ENCODE measurements at regions not wholly inside any gene's neighbourhood (a gene's known extent, or its start where the extent isn't known, plus 50 kb on each side); places are given as distances from the start of the nearest gene placed in this dataset.

DNA sequence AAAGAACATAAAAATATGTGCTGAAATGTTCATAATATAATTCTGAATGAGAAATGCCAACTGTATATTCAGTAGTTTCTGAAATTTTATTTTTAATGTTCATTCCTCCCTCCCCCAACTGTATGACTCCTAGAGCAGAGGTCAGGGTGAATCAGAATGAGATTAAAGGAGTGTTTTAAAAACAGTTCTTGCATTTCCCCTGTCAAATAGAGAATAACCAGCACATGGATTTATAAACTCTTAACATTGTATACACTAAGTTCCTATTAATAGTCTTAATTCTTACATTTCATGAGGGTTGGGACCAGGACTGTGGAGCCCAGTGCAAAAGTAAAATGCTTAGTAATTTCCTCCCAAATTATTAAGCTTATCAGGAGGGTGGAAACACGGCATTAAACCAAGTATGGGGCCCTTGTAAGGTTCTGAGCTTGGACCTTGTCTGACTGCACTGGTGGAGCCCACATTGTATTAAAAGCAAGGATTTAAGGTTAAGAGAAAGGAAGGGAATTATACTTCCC lies 474.6 kb upstream of the RAG2 start:
- Histone ChIP-seq H3K9me2 (ENCODE audit: insufficient read depth) (no peaks in the 10 kb centered on the region), H3K4me3 (replicated peaks in 1 of 2; ENCODE audit: low read depth in 1 of 2, low read length in 2 of 2) (no peak overlapping the region), H3K27me3 (ENCODE audit: insufficient read depth, low read length) (no peaks in the 10 kb centered on the region), H3K9ac (ENCODE audit: low read length) (no peak overlapping the region), H3K4me1 (ENCODE audit: control insufficient read depth in 1 of 2, insufficient read depth in 2 of 2, low read length in 2 of 2) (no peaks in the 10 kb centered on the region), H2AFZ (ENCODE audit: low read depth, low read length, poor library complexity, severe bottlenecking) (no peak overlapping the region), H3K4me2 (ENCODE audit: low read length) (no peak overlapping the region), H3K27ac (ENCODE audit: low read depth, low read length) (no peak overlapping the region), H3K36me3 (ENCODE audit: control insufficient read depth in 1 of 2, insufficient read depth in 2 of 2, low read length in 2 of 2) (no peaks in the 10 kb centered on the region), H3K9me3 (ENCODE audit: control insufficient read depth in 1 of 2, insufficient read depth in 1 of 2, low read depth in 1 of 2, low read length in 2 of 2) (peaks cover 0 to 6% of the 10 kb centered on the region in 2 experiments; a peak in 2 of 4 replicates), H3K79me2 (ENCODE audit: insufficient read depth, low read length) (no peaks in the 10 kb centered on the region), H4K20me1 (ENCODE audit: insufficient read depth) (no peaks in the 10 kb centered on the region)
- CTCF ChIA-PET = no interaction called here
- no TSS peak for BruUV-seq (replicated peaks)
- POLR2A ChIA-PET = no interaction called here
- ATAC-seq = no peak
- RAD21 ChIA-PET (ENCODE audit: low non-redundant PET in 1 of 2, low total read pairs in 2 of 2, uncharacterized antibody in 2 of 2, unreplicated experiment in 2 of 2) = no interaction called here
- intact Hi-C loops (cut with micrococcal nuclease) = no loop called here
- TF ChIP-seq, protein P1, sequence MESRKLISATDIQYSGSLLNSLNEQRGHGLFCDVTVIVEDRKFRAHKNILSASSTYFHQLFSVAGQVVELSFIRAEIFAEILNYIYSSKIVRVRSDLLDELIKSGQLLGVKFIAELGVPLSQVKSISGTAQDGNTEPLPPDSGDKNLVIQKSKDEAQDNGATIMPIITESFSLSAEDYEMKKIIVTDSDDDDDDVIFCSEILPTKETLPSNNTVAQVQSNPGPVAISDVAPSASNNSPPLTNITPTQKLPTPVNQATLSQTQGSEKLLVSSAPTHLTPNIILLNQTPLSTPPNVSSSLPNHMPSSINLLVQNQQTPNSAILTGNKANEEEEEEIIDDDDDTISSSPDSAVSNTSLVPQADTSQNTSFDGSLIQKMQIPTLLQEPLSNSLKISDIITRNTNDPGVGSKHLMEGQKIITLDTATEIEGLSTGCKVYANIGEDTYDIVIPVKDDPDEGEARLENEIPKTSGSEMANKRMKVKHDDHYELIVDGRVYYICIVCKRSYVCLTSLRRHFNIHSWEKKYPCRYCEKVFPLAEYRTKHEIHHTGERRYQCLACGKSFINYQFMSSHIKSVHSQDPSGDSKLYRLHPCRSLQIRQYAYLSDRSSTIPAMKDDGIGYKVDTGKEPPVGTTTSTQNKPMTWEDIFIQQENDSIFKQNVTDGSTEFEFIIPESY (IDR thresholded peaks at IDR 0.05; ENCODE audit: extremely low read depth, insufficient replicate concordance, low read length) = no peak
- TF ChIP-seq TCF7L2 (IDR thresholded peaks at IDR 0.05; ENCODE audit: borderline replicate concordance, extremely low read depth, insufficient read depth, insufficient read length) (no peak), JUND (IDR thresholded peaks at IDR 0.05) (no peak), EZH2phosphoT487 (IDR thresholded peaks at IDR 0.05; ENCODE audit: borderline replicate concordance) (no peak), YY1 (IDR thresholded peaks at IDR 0.05; ENCODE audit: extremely low read depth, insufficient replicate concordance, low read depth, low read length) (no peak), SP1 (IDR thresholded peaks at IDR 0.05; ENCODE audit: low read depth) (no peak), SRF (IDR thresholded peaks at IDR 0.05; ENCODE audit: low read depth) (no peak), ZFX (IDR thresholded peaks at IDR 0.05) (no peak), SIN3A (IDR thresholded peaks at IDR 0.05; ENCODE audit: low read depth) (no peak), POLR2A (IDR thresholded peaks at IDR 0.05; ENCODE audit: borderline replicate concordance, extremely low read depth, insufficient read depth, insufficient read length) (no peak), POLR2AphosphoS5 (IDR thresholded peaks at IDR 0.05; ENCODE audit: low read depth, low read length) (no peak), RAD21 (IDR thresholded peaks at IDR 0.05; ENCODE audit: low read depth) (no peak), FOSL1 (IDR thresholded peaks at IDR 0.05; ENCODE audit: low read depth) (no peak)
- TF ChIP-seq, protein P2, sequence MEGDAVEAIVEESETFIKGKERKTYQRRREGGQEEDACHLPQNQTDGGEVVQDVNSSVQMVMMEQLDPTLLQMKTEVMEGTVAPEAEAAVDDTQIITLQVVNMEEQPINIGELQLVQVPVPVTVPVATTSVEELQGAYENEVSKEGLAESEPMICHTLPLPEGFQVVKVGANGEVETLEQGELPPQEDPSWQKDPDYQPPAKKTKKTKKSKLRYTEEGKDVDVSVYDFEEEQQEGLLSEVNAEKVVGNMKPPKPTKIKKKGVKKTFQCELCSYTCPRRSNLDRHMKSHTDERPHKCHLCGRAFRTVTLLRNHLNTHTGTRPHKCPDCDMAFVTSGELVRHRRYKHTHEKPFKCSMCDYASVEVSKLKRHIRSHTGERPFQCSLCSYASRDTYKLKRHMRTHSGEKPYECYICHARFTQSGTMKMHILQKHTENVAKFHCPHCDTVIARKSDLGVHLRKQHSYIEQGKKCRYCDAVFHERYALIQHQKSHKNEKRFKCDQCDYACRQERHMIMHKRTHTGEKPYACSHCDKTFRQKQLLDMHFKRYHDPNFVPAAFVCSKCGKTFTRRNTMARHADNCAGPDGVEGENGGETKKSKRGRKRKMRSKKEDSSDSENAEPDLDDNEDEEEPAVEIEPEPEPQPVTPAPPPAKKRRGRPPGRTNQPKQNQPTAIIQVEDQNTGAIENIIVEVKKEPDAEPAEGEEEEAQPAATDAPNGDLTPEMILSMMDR (IDR thresholded peaks at IDR 0.05 in 2 of 3, conservative IDR thresholded peaks at IDR 0.05 in 1 of 3; ENCODE audit: borderline replicate concordance in 1 of 3, insufficient read depth in 1 of 3, low read depth in 2 of 3, low read length in 2 of 3) = no peak
- TF ChIP-seq, protein P3, sequence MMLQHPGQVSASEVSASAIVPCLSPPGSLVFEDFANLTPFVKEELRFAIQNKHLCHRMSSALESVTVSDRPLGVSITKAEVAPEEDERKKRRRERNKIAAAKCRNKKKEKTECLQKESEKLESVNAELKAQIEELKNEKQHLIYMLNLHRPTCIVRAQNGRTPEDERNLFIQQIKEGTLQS (IDR thresholded peaks at IDR 0.05) = no peak
- TF ChIP-seq, protein P4, sequence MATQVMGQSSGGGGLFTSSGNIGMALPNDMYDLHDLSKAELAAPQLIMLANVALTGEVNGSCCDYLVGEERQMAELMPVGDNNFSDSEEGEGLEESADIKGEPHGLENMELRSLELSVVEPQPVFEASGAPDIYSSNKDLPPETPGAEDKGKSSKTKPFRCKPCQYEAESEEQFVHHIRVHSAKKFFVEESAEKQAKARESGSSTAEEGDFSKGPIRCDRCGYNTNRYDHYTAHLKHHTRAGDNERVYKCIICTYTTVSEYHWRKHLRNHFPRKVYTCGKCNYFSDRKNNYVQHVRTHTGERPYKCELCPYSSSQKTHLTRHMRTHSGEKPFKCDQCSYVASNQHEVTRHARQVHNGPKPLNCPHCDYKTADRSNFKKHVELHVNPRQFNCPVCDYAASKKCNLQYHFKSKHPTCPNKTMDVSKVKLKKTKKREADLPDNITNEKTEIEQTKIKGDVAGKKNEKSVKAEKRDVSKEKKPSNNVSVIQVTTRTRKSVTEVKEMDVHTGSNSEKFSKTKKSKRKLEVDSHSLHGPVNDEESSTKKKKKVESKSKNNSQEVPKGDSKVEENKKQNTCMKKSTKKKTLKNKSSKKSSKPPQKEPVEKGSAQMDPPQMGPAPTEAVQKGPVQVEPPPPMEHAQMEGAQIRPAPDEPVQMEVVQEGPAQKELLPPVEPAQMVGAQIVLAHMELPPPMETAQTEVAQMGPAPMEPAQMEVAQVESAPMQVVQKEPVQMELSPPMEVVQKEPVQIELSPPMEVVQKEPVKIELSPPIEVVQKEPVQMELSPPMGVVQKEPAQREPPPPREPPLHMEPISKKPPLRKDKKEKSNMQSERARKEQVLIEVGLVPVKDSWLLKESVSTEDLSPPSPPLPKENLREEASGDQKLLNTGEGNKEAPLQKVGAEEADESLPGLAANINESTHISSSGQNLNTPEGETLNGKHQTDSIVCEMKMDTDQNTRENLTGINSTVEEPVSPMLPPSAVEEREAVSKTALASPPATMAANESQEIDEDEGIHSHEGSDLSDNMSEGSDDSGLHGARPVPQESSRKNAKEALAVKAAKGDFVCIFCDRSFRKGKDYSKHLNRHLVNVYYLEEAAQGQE (IDR thresholded peaks at IDR 0.05; ENCODE audit: low read depth) = no peak
- TF ChIP-seq, protein P5, sequence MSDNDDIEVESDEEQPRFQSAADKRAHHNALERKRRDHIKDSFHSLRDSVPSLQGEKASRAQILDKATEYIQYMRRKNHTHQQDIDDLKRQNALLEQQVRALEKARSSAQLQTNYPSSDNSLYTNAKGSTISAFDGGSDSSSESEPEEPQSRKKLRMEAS (IDR thresholded peaks at IDR 0.05) = no peak
- no peak for DNase-seq (ENCODE audit: low read depth, low spot score)
